ENCODE measurements at regions not wholly inside any gene's neighbourhood (a gene's known extent, or its start where the extent isn't known, plus 50 kb on each side); places are given as distances from the start of the nearest gene placed in this dataset.
"Not testable (repeated sequence)": the region's sequence is repeated elsewhere in the genome, so short reads cannot be mapped to it uniquely, and the experiment has no call there.

GRCh38 chr15:84547150-84547549, 53.7 kb upstream of the ZSCAN2 start:
- TF ChIP-seq CTCF (conservative IDR thresholded peaks at IDR 0.05; ENCODE audit: low read depth, low read length); CEBPB (IDR thresholded peaks at IDR 0.05; ENCODE audit: low read depth, low read length); SMC3 (IDR thresholded peaks at IDR 0.05; ENCODE audit: low read depth, low read length); MAFK (IDR thresholded peaks at IDR 0.05; ENCODE audit: low read depth, low read length); RAD21 (IDR thresholded peaks at IDR 0.05; ENCODE audit: low read length); POLR2A (IDR thresholded peaks at IDR 0.05; ENCODE audit: low read depth, low read length); ELK1 (IDR thresholded peaks at IDR 0.05; ENCODE audit: borderline replicate concordance, low read depth, low read length); RFX5 (IDR thresholded peaks at IDR 0.05; ENCODE audit: low read depth, low read length); MAZ (IDR thresholded peaks at IDR 0.05; ENCODE audit: borderline replicate concordance, low read depth, low read length); CHD1 (IDR thresholded peaks at IDR 0.05; ENCODE audit: low read depth, low read length); RCOR1 (IDR thresholded peaks at IDR 0.05; ENCODE audit: insufficient replicate concordance, low read length); MXI1 (IDR thresholded peaks at IDR 0.05; ENCODE audit: borderline replicate concordance, low read depth, low read length): not testable (repeated sequence)

Measured in IMR-90 (cell line).